SK-N-MC (cell line): ENCODE measurements at regions not wholly inside any gene's neighbourhood (a gene's known extent, or its start where the extent isn't known, plus 50 kb on each side); places are given as distances from the start of the nearest gene placed in this dataset.

Source experiments
- DNase-seq: peaks from one replicate; pipeline ENCODE4 v3.0.0-alpha.2; 2011; ENCODE audit warnings: low read depth, low spot score
- H3K27ac ChIP-seq: fragments of 200-600 bp; sonication (generic); 2 replicates; pipeline ENCODE4 v1.5.1; 2016; ENCODE audit warnings: mixed run types
- H3K36me3 ChIP-seq: fragments of 200-600 bp; sonication (generic); 2 replicates; pipeline ENCODE4 v1.6.1; 2017; ENCODE audit warnings: antibody characterized with exemption, low read length, mixed read lengths; ENCODE audit not compliant: insufficient read depth
- H3K4me3 ChIP-seq: fragments of 200-600 bp; sonication (generic); 2 replicates; pipeline ENCODE4 v1.5.1; 2016
- H3K9ac ChIP-seq: fragments of 200-600 bp; sonication (generic); 2 replicates; pipeline ENCODE4 v1.8.0; 2017; ENCODE audit warnings: mixed run types, mixed read lengths; ENCODE audit not compliant: insufficient read length
- H3K9me3 ChIP-seq: fragments of 200-600 bp; sonication (generic); 2 replicates; pipeline ENCODE4 v1.6.1; 2017; ENCODE audit warnings: low read depth, mild to moderate bottlenecking, antibody characterized with exemption, low read length, moderate library complexity, mixed read lengths
- EZH2 ChIP-seq: fragments of 200-600 bp; sonication (generic); IDR thresholded peaks from one replicate; pipeline ENCODE4 v1.6.1; 2017; ENCODE audit warnings: antibody characterized with exemption
- FOXP2 ChIP-seq: optimal IDR thresholded peaks from 2 replicates; pipeline ENCODE3; 2011; ENCODE audit warnings: mild to moderate bottlenecking, moderate library complexity; ENCODE audit not compliant: insufficient read depth; ENCODE audit errors: extremely low read length, control extremely low read depth
- POLR2AphosphoS5 ChIP-seq: IDR thresholded peaks from 2 replicates; pipeline ENCODE4 v1.6.1; 2012; ENCODE audit warnings: mild to moderate bottlenecking, low read depth, low read length, borderline replicate concordance

DNA sequence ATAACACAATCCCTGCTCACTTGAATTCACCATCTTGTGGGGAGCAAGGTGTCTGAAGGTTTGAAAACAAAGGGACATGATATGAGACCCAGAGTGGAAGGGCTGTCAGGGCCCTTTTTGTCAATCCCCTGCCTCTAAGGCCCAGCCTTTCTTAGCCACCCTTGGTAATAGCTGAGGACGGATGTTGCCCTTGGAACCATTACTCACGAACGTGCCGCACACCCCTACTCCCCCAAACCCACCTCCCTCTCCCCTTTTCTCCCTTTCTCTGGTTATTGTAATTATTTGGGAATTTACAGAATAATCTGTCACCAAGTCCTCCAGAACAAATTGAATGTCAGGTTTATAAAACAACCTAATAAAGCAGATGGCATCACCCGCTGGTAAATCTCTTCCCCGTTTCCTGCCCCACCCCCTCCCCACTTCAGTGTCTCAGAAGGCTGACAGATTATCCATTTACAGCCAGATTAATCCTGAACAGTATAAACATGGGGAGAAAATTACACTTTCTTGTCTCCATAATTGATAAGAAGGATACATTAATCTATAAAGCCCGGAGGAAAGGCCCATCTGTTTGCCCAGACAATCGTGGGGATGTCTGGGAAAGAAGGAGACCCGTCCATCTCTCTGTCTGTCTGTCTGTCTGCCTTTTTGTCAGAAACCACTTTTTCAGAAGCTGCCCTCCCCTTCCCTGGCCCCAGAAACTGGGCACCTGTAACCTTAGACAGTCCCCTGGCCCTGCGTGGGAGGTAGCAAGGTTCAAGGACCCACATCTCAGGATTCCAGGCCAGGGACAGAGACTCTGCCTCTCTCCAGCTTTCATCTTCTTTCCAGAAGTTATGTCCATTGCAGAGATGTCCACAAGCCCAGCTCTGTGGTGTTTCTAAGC lies 60.6 kb upstream of the CD34 start:
- H3K9me3 ChIP-seq, result no peaks in the 10 kb centered on the region
- TF ChIP-seq FOXP2, result no peak
- TF ChIP-seq EZH2, result no peak
- no peak for TF ChIP-seq POLR2AphosphoS5
- DNase-seq, result no peak

DNA sequence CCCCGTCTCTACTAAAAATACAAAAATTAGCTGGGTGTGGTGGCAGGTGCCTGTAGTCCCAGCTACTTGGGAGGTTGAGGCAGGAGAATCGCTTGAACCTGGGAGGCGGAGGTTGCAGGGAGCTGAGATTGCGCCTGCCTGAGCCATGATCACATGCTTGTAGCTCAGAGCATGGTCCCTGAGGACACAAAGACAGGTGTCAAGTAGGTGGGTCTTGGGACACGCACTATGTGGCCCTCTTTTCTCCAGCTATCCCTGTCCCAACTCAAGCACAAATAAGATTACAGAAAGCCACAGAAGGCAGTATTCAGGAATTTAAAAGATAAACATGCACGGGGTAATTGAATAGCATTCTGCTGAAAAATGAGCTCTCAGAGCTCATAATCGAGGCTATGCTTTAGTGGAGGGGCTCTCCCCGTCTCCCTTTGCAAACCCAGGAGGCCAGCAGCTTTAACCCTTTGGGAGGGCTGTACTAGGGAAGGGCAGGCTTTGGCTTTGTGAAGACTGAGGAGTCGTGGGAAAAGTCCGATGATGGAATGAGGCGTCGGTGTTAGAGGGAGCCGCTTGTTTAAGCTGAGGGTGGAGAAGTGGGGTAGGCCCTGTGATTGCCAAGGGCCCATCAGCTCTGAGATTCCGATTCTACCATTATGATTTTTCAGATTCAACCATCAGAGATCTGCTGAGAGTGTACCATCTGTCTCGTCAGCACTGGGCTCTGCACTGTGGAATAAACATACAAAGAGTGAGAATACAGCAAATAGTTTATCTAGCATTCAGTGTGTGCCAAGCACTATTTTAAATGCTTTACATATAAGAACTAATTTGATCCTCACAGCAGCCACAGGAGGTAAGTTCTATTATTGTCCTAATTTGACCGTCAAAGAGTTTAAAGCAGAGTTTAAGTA lies 59.7 kb upstream of the CD34 start:
- Histone ChIP-seq H3K9me3 (no peaks in the 10 kb centered on the region), H3K36me3 (no peaks in the 10 kb centered on the region), H3K9ac (no peak overlapping the region), H3K27ac (no peak overlapping the region), H3K4me3 (no peak overlapping the region)
- TF ChIP-seq POLR2AphosphoS5 (no peak), EZH2 (no peak), FOXP2 (no peak)
- DNase-seq, result no peak

More for the DNA sequence above, 60.6 kb upstream of the CD34 start:
- Histone ChIP-seq H3K36me3 (no peaks in the 10 kb centered on the region), H3K27ac (no peak overlapping the region), H3K4me3 (no peak overlapping the region), H3K9ac (no peak overlapping the region)

DNA sequence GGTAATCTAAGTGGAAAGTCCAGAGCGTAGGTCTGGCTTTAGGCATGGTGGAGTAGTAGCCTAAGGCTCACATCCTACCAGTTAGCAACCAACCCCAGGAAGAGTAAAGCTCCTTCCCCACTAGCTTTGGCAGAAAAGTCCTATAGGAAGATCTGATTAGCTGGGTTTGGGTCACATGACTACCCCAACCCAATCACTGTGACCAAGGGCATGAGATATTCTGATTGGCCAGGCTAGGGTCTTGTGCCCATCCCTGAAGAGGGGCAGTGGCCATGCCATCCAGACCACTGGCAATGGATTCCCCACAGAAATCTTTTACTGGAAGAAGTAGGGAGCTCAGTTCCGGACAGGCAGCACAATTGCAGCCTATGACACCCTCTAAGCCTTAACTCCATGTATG lies 58.6 kb upstream of the CD34 start:
- no peak for DNase-seq

DNA sequence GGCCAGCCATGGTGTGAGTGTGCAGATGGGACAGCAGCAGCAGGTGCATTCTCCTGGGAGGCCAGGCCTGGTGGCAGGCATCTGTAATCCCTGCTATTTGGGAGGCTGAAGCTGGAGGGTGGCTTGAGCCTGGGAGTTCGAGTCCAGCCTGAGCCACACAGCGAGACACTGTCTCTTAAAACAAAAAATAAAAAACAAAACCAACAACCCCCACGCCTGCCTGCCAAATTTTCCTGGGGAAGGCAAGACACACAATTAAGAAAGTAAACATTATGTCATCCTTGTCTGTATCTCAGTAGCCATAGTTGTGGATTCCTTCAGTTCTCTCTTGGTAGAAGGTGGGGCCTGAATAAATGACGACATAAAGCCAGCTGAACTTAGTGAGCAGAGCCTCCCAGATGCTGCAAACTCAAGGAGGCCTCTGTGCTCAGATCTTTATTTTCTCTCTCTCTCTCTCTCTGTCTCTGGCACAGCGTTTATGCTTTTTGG lies 57.6 kb upstream of the CD34 start:
- TF ChIP-seq POLR2AphosphoS5 (no peak), EZH2 (no peak), FOXP2 (no peak)

More for the DNA sequence above, 58.6 kb upstream of the CD34 start:
- TF ChIP-seq EZH2 (no peak), POLR2AphosphoS5 (no peak), FOXP2 (no peak)
- no peaks in the 10 kb centered on the region for H3K36me3 ChIP-seq
- H3K9me3 ChIP-seq, result no peaks in the 10 kb centered on the region
- no peak overlapping the region for H3K4me3 ChIP-seq
- no peak overlapping the region for H3K27ac ChIP-seq
- H3K9ac ChIP-seq, result no peak overlapping the region

DNA sequence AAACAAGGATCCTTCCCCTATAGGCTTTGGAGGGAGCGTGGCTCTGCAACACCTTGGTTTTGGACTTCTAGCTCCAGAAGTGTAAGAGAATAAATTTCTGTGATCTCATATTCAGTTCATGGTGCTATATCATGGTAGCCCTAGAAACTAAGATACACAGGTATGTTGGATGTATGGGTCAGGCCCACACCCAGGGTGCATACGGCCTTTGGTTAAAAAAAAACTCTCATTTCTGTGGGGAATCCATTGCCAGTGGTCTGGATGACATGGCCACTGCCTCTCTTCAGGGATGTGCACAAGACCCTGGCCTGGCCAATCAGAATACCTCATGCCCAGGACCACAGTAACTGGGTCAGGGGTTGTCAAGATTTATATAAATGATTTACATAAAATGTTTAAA lies 56.8 kb upstream of the CD34 start:
- Histone ChIP-seq H3K9ac (no peak overlapping the region), H3K36me3 (no peaks in the 10 kb centered on the region), H3K27ac (no peak overlapping the region), H3K9me3 (no peaks in the 10 kb centered on the region), H3K4me3 (no peak overlapping the region)
- TF ChIP-seq EZH2 (no peak), FOXP2 (no peak), POLR2AphosphoS5 (no peak)
- DNase-seq, result no peak

More for the DNA sequence above, 57.6 kb upstream of the CD34 start:
- Histone ChIP-seq H3K27ac (no peak overlapping the region), H3K36me3 (no peaks in the 10 kb centered on the region), H3K4me3 (no peak overlapping the region), H3K9ac (no peak overlapping the region), H3K9me3 (no peaks in the 10 kb centered on the region)
- no peak for DNase-seq

DNA sequence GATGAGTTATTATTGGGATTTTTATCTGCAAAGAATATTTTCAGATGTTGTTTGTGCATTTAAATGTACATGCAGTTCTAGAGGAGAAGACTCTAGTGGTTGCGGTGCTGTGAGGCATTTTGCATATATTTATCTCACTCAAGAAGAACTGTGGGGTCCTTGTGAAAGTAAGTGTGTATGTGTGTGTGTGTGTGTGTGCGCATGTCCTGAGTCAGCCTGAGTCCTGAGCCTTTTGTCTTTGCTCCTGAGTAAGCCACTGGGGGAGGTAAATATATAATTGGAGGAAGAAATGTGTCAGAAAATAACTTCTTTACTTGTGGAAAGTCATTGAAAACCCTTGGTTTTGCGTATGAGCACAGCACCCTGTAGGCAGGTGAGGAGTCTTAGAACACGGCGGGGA lies 55.6 kb upstream of the CD34 start:
- TF ChIP-seq FOXP2 (no peak), POLR2AphosphoS5 (no peak), EZH2 (no peak)
- Histone ChIP-seq H3K9ac (no peak overlapping the region), H3K4me3 (no peak overlapping the region), H3K36me3 (no peaks in the 10 kb centered on the region), H3K27ac (no peak overlapping the region), H3K9me3 (no peaks in the 10 kb centered on the region)
- DNase-seq, result no peak

DNA sequence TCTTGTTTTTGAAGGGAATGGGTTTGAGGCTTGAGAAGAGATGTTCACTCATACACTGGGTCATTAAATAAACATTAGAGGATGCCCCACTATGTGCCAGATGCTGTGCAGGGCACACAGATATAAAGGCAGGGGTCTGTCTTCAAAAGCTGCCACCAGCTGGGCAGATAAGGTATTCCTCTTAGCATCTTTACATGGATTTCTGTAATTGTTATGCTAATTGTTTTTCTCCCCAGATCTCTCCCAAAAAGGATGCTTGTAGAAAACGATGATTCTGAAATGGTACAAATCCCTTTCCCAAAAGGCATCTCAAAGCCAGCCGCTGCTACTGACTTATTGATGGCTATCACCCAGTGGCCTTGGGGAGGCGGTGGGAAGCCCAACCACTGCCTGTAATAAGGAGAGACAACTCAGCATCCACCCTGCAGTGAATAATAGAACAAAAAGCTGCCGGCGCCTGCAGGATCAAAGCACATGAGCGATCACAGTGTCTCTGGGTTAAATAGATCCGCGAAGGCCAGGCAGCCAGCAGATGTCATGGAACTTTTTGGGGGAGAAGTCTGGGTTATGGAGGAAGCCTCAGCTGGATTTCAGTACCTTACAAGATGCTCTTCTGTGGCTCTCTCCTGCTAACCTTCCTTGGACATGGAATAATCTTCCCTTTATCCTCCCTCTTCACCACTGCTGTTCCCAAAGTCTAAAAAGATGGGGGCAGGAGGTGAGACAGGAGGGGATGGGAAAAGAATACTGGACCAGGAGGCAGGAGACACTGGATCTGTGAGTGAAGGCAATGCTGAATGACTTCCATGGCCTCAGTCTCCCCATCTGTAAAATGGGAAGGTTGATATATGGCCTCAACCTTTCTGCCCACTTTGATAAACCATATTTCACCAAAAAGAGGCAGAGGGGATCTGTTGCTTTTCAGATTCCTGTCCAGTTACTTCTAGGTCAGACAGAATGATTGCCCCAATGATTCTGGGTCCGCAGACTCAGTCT lies 54.8 kb upstream of the CD34 start:
- H3K36me3 ChIP-seq, result no peaks in the 10 kb centered on the region
- no peak overlapping the region for H3K9ac ChIP-seq
- TF ChIP-seq EZH2 (no peak), POLR2AphosphoS5 (no peak), FOXP2 (no peak)
- no peak overlapping the region for H3K4me3 ChIP-seq
- no peak overlapping the region for H3K27ac ChIP-seq
- DNase-seq, result no peak
- no peaks in the 10 kb centered on the region for H3K9me3 ChIP-seq
